ENCODE measurements at regions not wholly inside any gene's neighbourhood (a gene's known extent, or its start where the extent isn't known, plus 50 kb on each side); places are given as distances from the start of the nearest gene placed in this dataset.

DNA sequence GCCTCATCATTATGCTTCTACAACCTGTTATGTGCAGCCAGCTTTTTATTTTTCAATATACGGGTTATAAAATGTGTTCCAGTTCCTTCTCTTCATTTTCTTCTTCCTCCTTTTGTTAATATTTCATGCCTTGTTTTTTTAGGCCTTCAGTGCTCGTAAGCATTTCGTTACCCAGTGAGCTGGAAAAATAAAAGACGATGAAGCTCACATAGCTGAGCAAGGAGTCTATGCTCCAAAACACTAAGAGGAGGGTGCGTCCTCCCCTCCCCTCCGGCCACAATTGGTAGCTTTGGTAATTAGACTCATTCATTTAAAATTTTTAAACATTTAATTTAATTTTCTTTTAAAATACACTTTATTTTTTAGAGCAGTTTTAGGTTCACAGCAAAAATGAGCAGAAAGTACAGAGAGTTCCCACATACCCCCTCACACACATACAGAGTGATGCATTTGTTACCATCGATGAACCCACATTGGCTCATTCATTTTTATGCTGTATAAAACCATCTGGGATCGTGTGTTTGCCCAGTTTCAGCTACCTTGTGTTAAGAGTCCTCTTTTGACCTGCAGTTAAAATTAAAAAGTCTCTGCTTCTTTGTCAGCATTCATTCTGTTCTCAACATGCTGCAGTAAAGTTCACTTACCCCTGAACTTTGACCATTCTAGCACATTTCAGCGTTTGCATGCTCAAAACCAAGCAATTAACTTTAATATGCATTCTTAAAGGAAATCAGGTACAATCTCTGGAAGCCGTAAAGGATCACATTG, 223.9 kb downstream of the LACC1 start:
- Mint-ChIP-seq H3K27me3 (peaks cover 2% of the 10 kb centered on the region), H3K4me1 (ENCODE audit: low read depth) (no peaks in the 10 kb centered on the region), H3K4me3 (no peak overlapping the region), H3K36me3 (no peaks in the 10 kb centered on the region), H3K9me3 (ENCODE audit: low read depth) (peaks cover 4% of the 10 kb centered on the region), H3K27ac (no peak overlapping the region)

- Mint-ChIP-seq H3K4me3 (no peak overlapping the region), H3K27ac (no peak overlapping the region), H3K36me3 (no peaks in the 10 kb centered on the region), H3K27me3 (peaks cover 2% of the 10 kb centered on the region), H3K9me3 (ENCODE audit: low read depth) (peaks cover 4% of the 10 kb centered on the region), H3K4me1 (ENCODE audit: low read depth) (no peaks in the 10 kb centered on the region)
Measured at GRCh38 chr13:44104197-44104490, 224.4 kb downstream of the LACC1 start.

- H3K36me3 Mint-ChIP-seq = no peaks in the 10 kb centered on the region
- H3K4me3 Mint-ChIP-seq = no peak overlapping the region
Measured at GRCh38 chr13:44104969-44105368, 225.3 kb downstream of the LACC1 start.

GRCh38 chr13:44106266-44107152, 226.8 kb downstream of the LACC1 start:
- H3K36me3 Mint-ChIP-seq = no peaks in the 10 kb centered on the region
- H3K9me3 Mint-ChIP-seq (ENCODE audit: low read depth) = peaks cover 4% of the 10 kb centered on the region
- no peaks in the 10 kb centered on the region for H3K27me3 Mint-ChIP-seq
- H3K4me3 Mint-ChIP-seq = no peak overlapping the region
- no peaks in the 10 kb centered on the region for H3K4me1 Mint-ChIP-seq (ENCODE audit: low read depth)
- H3K27ac Mint-ChIP-seq = no peak overlapping the region

More at GRCh38 chr13:44104969-44105368, 225.3 kb downstream of the LACC1 start:
- Mint-ChIP-seq H3K4me1 (ENCODE audit: low read depth) (no peaks in the 10 kb centered on the region), H3K9me3 (ENCODE audit: low read depth) (peaks cover 4% of the 10 kb centered on the region), H3K27ac (no peak overlapping the region), H3K27me3 (peaks cover under 1% of the 10 kb centered on the region)

- Mint-ChIP-seq H3K4me1 (ENCODE audit: low read depth) (no peaks in the 10 kb centered on the region), H3K9me3 (ENCODE audit: low read depth) (no peaks in the 10 kb centered on the region), H3K27ac (no peak overlapping the region), H3K27me3 (no peaks in the 10 kb centered on the region), H3K36me3 (no peaks in the 10 kb centered on the region), H3K4me3 (no peak overlapping the region)
Measured at GRCh38 chr13:44107357-44108121, 227.8 kb downstream of the LACC1 start.

DNA sequence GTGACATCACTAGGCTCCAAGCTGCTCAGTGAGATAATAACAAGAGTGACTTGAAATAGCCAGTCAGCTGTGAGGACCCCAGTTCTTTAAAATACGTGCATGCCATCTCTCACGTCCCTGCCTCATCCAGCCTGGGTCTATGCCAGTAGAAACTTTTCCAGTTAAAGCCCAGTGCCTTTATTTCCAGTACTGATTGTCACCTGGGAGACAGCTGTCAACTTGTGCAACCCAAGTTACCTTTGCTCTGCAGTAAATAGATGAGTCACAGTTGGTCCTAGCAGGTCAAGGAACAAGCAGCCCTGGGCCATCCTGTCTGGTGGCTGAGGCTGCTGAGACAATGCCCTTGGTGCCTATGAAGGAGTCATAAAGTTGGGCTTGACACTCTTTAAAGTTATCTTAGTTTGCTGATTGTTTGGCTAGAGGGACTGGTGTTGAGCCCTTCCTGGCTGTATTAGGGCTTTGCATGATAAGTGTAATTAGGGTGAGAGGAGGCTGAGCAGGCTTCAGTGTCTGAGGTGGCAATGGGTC, 228.7 kb downstream of the LACC1 start:
- no peaks in the 10 kb centered on the region for H3K27me3 Mint-ChIP-seq
- no peaks in the 10 kb centered on the region for H3K4me1 Mint-ChIP-seq (ENCODE audit: low read depth)
- no peak overlapping the region for H3K4me3 Mint-ChIP-seq
- no peaks in the 10 kb centered on the region for H3K9me3 Mint-ChIP-seq (ENCODE audit: low read depth)
- no peak overlapping the region for H3K27ac Mint-ChIP-seq
- no peaks in the 10 kb centered on the region for H3K36me3 Mint-ChIP-seq

DNA sequence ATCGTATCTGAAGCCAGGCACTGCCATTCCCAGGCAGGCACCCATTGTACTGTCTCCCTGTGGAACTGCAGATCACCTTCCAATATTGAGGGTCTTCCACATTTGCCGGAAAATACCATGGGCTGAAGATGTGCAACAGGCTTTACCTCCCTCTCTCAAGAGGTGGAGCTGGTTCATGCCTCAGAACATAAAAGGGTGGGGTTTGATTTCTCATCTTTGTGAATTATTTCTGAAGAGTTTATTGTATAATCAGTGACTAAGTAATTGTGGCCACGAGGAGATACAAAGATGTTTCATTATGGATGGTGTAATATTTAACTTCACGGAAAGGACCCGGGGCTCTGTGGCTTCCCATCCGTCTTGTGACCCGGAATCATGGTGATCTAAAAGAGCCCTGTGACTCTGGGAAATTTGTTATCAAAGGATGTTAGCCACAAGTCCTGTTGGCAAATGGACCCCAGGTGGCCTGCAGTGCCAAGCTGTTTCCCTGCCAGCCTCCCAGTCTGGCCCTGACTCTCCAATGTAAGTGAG, 230.5 kb downstream of the LACC1 start:
- H3K27ac Mint-ChIP-seq = no peak overlapping the region
- no peak overlapping the region for H3K4me3 Mint-ChIP-seq
- H3K36me3 Mint-ChIP-seq = no peaks in the 10 kb centered on the region
- H3K4me1 Mint-ChIP-seq (ENCODE audit: low read depth) = no peaks in the 10 kb centered on the region
- no peaks in the 10 kb centered on the region for H3K27me3 Mint-ChIP-seq
- no peaks in the 10 kb centered on the region for H3K9me3 Mint-ChIP-seq (ENCODE audit: low read depth)

- Mint-ChIP-seq H3K9me3 (ENCODE audit: low read depth) (no peaks in the 10 kb centered on the region), H3K4me1 (ENCODE audit: low read depth) (peaks cover 2% of the 10 kb centered on the region), H3K36me3 (no peaks in the 10 kb centered on the region), H3K4me3 (no peak overlapping the region), H3K27me3 (no peaks in the 10 kb centered on the region), H3K27ac (no peak overlapping the region)
Measured at GRCh38 chr13:44111701-44112100, 232.0 kb downstream of the LACC1 start.

DNA sequence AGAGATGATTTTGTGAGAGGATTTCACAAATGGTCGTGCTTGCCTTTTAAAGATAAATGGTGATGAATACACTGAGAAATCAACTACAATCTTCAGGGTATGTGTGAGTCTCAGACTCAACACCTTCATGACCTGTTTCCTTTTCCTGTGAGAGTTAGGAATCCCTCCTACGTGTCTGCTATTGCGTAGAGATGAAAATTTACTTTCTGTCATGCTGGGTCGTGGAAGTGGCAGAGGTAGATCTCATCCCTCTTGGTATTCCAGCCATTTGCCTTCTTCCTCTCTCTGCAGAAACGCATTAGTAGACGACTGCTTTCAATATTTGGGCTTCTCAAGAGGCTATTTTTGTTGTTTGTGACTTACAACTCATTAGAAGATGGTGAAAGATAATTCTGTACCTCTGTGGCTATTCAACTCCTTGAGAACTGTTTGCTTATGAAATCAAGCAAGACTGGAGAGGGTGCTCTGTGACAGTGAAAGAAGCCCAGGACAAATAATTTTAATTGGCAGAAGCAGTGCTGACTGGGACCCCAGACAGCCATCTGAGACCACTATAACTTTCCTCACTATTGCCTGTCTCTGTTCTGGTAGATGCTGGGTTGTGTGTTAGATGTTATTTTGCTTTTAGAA, 233.1 kb downstream of the LACC1 start:
- Mint-ChIP-seq H3K36me3 (no peaks in the 10 kb centered on the region), H3K9me3 (ENCODE audit: low read depth) (no peaks in the 10 kb centered on the region), H3K4me1 (ENCODE audit: low read depth) (peaks cover 11% of the 10 kb centered on the region), H3K27me3 (no peaks in the 10 kb centered on the region), H3K27ac (no peak overlapping the region), H3K4me3 (no peak overlapping the region)

GRCh38 chr13:44116562-44117332, 237.0 kb downstream of the LACC1 start:
- no peaks in the 10 kb centered on the region for H3K9me3 Mint-ChIP-seq (ENCODE audit: low read depth)
- H3K27ac Mint-ChIP-seq = no peak overlapping the region
- H3K27me3 Mint-ChIP-seq = no peaks in the 10 kb centered on the region
- H3K4me1 Mint-ChIP-seq (ENCODE audit: low read depth) = peaks cover 11% of the 10 kb centered on the region
- H3K4me3 Mint-ChIP-seq = no peak overlapping the region
- no peaks in the 10 kb centered on the region for H3K36me3 Mint-ChIP-seq

DNA sequence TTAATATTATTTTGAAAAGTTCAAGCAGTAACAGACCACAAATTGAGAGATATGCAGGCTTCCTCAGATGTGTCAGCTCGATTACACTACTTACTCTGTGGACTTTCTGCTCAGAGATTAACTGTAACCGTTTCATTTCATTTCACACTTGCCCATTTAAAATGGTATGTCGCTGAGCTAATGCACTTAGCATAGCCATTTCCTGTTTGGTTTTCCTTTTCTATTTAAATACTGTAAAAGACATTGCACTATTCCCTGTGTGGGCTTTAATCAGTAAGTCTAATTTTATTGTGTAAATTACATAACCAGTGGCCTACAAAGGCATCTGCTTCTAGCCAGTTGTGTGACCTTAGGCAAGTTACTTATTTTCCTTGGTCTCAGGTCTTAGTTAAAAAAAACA, 237.6 kb downstream of the LACC1 start:
- Mint-ChIP-seq H3K36me3 (no peaks in the 10 kb centered on the region), H3K27me3 (no peaks in the 10 kb centered on the region), H3K9me3 (ENCODE audit: low read depth) (no peaks in the 10 kb centered on the region), H3K4me3 (no peak overlapping the region), H3K4me1 (ENCODE audit: low read depth) (peaks cover 11% of the 10 kb centered on the region), H3K27ac (no peak overlapping the region)

DNA sequence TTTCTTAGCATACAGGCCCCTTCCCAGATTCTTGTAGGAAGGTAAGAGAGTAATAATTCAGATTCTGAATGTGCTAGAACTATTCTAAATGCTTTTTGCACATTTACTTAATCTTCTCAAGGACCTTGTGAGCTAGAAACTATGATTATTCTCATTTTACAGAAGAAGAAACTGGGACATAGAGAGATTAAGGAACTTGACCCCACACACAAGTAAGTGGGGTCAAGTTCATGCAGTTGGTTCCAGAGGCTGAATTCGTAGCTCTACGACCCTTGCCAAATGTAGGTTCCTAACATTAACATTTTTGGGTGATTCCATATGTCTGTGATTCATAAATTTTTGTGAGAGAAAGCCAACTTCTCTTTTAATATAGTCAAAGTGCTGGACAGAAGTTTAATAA, 238.1 kb downstream of the LACC1 start:
- no peak overlapping the region for H3K4me3 Mint-ChIP-seq
- no peaks in the 10 kb centered on the region for H3K9me3 Mint-ChIP-seq (ENCODE audit: low read depth)
- H3K27ac Mint-ChIP-seq = no peak overlapping the region
- H3K4me1 Mint-ChIP-seq (ENCODE audit: low read depth) = peaks cover 11% of the 10 kb centered on the region
- no peaks in the 10 kb centered on the region for H3K36me3 Mint-ChIP-seq
- H3K27me3 Mint-ChIP-seq = no peaks in the 10 kb centered on the region

- no peak overlapping the region for H3K27ac Mint-ChIP-seq
Measured at GRCh38 chr13:44118881-44119280, 239.2 kb downstream of the LACC1 start.

GRCh38 chr13:44120043-44120442, 240.3 kb downstream of the LACC1 start:
- H3K36me3 Mint-ChIP-seq = peaks cover 3% of the 10 kb centered on the region
- no peak overlapping the region for H3K27ac Mint-ChIP-seq
- no peak overlapping the region for H3K4me3 Mint-ChIP-seq
- peaks cover 13% of the 10 kb centered on the region for H3K9me3 Mint-ChIP-seq (ENCODE audit: low read depth)
- H3K4me1 Mint-ChIP-seq (ENCODE audit: low read depth) = peaks cover 11% of the 10 kb centered on the region
- no peaks in the 10 kb centered on the region for H3K27me3 Mint-ChIP-seq

More at GRCh38 chr13:44118881-44119280, 239.2 kb downstream of the LACC1 start:
- Mint-ChIP-seq H3K27me3 (no peaks in the 10 kb centered on the region), H3K36me3 (peaks cover 3% of the 10 kb centered on the region), H3K9me3 (ENCODE audit: low read depth) (peaks cover 8% of the 10 kb centered on the region), H3K4me3 (no peak overlapping the region), H3K4me1 (ENCODE audit: low read depth) (peaks cover 11% of the 10 kb centered on the region)

Data from activated naive CD8-positive, alpha-beta T cell (primary cell).